ENCODE measurements at regions not wholly inside any gene's neighbourhood (a gene's known extent, or its start where the extent isn't known, plus 50 kb on each side); places are given as distances from the start of the nearest gene placed in this dataset.

GRCh38 chr10:94210440-94211168 is 152.1 kb downstream of the NOC3L start:
- DNase-seq (ENCODE audit: insufficient read length, low spot score): no peak
- no peak for FAIRE-seq
- no peak for TF ChIP-seq CTCF (IDR thresholded peaks at IDR 0.05; ENCODE audit: insufficient read depth, missing control alignments)

- FAIRE-seq (no peak), DNase-seq (ENCODE audit: insufficient read length, low spot score) (no peak)
- TF ChIP-seq CTCF (IDR thresholded peaks at IDR 0.05; ENCODE audit: insufficient read depth, missing control alignments): no peak
Measured at GRCh38 chr10:94211169-94211510, 151.6 kb downstream of the NOC3L start.

- FAIRE-seq: no peak
- DNase-seq (ENCODE audit: insufficient read length, low spot score): no peak
- no peak for TF ChIP-seq CTCF (IDR thresholded peaks at IDR 0.05; ENCODE audit: insufficient read depth, missing control alignments)
Measured at GRCh38 chr10:94213001-94213530, 149.7 kb downstream of the NOC3L start.

- FAIRE-seq: no peak
- DNase-seq (ENCODE audit: insufficient read length, low spot score): no peak
- no peak for TF ChIP-seq CTCF (IDR thresholded peaks at IDR 0.05; ENCODE audit: insufficient read depth, missing control alignments)
Measured at GRCh38 chr10:94213980-94214379, 148.8 kb downstream of the NOC3L start.

- DNase-seq (ENCODE audit: insufficient read length, low spot score) (no peak), FAIRE-seq (no peak)
- no peak for TF ChIP-seq CTCF (IDR thresholded peaks at IDR 0.05; ENCODE audit: insufficient read depth, missing control alignments)
Measured at GRCh38 chr10:94214481-94214893, 148.3 kb downstream of the NOC3L start.

GRCh38 chr10:94216201-94216600 is 146.5 kb downstream of the NOC3L start:
- FAIRE-seq (no peak), DNase-seq (ENCODE audit: insufficient read length, low spot score) (no peak)

More at GRCh38 chr10:94216201-94216600, 146.5 kb downstream of the NOC3L start:
- TF ChIP-seq CTCF (IDR thresholded peaks at IDR 0.05; ENCODE audit: insufficient read depth, missing control alignments): no peak
